GM23338 (cell line): ENCODE measurements at regions not wholly inside any gene's neighbourhood (a gene's known extent, or its start where the extent isn't known, plus 50 kb on each side); places are given as distances from the start of the nearest gene placed in this dataset.

ENCODE experiments used
- EZH2phosphoT487 ChIP-seq: fragments of 200-600 bp; sonication (generic); IDR thresholded peaks from one replicate; pipeline ENCODE4 v1.8.1; 2018; ENCODE audit warnings: antibody characterized with exemption; ENCODE audit not compliant: unreplicated experiment
- TF ChIP-seq, protein P1 (sequence below): IDR thresholded peaks from one replicate; pipeline ENCODE4 v1.6.1; 2018; ENCODE audit warnings: antibody characterized with exemption; ENCODE audit not compliant: unreplicated experiment

DNA sequence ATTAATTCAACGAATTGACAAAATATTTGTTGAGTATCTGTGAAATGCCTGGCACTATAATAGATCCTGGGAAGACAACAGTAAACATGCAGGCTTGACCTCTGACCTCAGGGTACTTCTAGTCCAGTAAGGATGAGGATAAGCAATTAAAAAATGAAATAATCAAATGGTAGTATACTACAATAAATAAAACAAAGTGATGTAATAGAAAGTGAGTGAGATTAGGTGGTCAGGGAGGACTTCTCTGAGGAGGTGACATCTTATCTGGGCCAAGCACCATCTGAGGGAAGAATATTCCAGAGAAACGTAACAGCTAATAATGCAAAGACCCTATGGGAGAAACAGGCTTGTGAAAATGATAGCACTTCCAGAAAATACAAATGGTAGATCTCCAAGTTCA lies 50.1 kb upstream of the RHOBTB1 start (continued):
- TF ChIP-seq, protein P1, sequence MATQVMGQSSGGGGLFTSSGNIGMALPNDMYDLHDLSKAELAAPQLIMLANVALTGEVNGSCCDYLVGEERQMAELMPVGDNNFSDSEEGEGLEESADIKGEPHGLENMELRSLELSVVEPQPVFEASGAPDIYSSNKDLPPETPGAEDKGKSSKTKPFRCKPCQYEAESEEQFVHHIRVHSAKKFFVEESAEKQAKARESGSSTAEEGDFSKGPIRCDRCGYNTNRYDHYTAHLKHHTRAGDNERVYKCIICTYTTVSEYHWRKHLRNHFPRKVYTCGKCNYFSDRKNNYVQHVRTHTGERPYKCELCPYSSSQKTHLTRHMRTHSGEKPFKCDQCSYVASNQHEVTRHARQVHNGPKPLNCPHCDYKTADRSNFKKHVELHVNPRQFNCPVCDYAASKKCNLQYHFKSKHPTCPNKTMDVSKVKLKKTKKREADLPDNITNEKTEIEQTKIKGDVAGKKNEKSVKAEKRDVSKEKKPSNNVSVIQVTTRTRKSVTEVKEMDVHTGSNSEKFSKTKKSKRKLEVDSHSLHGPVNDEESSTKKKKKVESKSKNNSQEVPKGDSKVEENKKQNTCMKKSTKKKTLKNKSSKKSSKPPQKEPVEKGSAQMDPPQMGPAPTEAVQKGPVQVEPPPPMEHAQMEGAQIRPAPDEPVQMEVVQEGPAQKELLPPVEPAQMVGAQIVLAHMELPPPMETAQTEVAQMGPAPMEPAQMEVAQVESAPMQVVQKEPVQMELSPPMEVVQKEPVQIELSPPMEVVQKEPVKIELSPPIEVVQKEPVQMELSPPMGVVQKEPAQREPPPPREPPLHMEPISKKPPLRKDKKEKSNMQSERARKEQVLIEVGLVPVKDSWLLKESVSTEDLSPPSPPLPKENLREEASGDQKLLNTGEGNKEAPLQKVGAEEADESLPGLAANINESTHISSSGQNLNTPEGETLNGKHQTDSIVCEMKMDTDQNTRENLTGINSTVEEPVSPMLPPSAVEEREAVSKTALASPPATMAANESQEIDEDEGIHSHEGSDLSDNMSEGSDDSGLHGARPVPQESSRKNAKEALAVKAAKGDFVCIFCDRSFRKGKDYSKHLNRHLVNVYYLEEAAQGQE = no peak
- no peak for TF ChIP-seq EZH2phosphoT487
